Bone marrow (tissue), 2 donors: ENCODE measurements at regions not wholly inside any gene's neighbourhood (a gene's known extent, or its start where the extent isn't known, plus 50 kb on each side); places are given as distances from the start of the nearest gene placed in this dataset.

Source experiments
- DNase-seq, 2 donors: peaks; one replicate each; lab custom pipeline; 2025; lab: John Stamatoyannopoulos, UW

DNA sequence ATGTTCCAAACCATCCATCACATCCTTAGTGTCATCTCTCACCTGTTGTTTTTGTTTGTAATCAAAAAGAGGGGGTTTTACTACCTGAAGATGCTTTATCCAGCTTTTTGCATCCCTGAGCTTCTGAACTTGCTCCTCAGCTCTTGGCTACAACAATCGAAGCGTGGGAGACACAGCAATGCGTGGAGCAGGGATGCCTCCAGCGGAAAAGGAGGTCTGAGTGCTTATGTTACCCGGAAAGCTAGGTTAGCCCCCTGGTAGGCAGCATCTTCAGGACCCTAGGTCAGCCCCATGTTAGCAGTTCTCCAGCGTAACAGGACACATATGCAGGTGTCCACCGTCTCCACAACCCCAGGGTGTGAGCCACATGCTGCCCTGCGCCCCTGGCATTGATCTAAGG, 141.5 kb downstream of the RRAGC start:
- no peak for DNase-seq

DNA sequence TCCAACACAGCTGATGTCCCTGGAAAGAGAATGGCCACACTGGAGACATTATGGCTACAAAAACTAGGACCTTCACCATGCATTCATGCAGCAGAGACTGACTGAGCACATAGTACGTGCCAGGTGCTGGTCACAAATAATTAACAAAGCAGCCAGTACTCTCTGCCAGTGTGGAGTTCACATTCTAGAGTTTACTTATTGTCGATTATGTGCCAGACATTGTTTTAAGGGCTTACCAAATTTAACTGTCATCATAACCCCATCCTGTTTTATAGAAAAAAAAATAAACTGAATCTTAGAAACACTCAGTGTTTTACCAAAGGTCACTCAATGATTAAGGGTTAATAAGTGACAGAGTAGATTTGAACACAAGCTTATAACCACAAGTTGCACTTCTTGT, 143.3 kb downstream of the RRAGC start:
- DNase-seq, result no peak

DNA sequence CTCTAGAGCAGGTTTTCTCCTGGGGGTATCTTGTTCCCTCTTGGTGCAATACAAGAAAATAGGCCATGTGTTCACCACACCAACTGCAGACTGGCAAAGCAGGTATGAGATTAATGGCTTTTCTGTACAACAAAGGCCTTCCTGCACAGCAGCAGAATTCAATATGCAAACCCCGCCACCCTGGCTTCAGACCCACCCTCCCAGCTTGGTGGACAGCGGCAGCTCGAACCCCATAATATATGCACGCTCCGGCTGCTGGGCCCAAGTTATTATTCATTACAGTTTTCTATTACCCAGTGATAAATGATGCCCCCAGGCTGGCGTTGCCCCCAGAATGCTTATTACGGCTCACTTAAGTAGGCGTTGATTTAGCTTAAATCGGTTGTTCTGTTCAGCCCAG, 144.2 kb downstream of the RRAGC start:
- DNase-seq, result no peak

DNA sequence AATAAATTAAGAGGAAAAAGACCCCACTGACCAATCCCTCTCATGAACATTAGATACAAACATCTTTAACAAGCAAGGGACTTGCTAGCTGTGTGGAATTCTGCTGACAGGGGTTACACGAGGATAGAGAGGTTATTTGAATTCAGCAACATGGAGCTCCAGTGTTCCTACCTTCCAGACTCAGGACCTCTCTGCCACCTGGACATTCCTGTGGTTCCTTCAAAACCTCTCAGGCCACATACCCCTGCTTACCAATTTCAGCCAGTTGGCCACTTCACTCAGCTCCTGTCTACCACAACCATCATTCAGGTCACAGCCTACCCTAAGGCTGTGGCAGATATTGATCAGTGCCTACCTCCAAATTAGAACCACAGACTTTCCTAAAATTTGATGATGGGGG, 147.5 kb downstream of the RRAGC start:
- DNase-seq, result no peak

DNA sequence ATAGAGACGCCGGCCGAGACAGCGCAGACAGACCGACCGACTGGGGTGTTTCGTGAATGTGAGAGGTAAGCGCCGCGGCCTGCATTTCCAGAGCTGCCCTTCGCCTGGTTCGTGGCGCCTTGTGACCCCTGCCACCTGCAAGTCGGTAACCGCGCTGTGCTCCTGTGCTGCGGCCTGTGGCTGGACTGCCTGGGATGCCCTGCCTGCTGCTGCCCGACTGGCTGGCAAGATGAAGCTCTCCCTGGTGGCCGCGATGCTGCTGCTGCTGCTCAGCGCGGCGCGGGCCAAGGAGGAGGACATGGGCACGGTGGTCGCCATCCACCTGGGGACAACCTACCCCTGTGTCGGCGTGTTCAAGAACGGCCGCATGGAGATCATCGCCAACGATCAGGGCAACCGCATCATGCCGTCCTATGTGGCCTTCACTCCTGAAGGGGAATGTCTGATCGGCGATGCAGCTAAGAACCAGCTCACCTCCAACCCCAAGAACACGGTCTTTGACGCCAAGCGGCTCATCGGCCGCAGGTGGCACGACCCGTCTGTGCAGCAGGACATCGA, 150.8 kb downstream of the RRAGC start:
- DNase-seq, result no peak

DNA sequence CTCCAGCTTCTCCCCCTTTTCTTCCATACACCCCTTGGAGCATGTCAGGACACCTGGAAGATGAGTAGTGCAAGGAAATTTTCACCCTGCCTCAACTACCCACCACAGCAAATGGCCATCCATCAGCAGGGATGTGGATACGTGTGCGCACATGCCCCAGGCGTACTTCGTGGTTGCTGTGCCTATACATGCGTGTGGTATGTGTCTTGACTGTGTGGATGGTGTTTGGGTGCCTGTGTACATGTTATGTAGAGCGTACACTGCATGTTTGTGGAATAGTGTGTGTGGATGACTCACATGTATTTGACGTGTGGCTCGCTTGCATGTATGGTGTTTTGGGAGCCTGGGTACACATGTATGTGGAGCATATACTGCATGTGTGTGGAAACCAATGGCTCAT, 158.5 kb downstream of the RRAGC start:
- DNase-seq, result no peak

DNA sequence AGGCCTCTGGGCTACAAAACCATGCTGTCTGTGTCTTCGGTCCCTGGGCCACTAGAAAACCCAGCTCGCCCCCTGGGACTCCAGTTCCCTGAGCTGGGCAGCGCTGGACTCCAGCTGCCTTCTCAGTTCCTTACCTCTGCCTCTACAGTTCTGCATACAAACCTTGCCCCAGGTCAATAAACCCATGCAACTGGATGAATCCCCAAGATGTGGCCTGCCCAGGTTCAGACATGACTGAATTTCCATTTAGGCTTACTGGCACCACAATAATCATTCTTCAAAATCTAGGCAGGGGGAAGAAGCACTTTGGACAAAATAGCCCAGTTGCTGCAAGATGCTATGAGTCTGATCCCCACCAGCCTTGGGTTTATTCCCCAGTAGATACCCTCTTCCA, 159.5 kb downstream of the RRAGC start:
- no peak for DNase-seq

DNA sequence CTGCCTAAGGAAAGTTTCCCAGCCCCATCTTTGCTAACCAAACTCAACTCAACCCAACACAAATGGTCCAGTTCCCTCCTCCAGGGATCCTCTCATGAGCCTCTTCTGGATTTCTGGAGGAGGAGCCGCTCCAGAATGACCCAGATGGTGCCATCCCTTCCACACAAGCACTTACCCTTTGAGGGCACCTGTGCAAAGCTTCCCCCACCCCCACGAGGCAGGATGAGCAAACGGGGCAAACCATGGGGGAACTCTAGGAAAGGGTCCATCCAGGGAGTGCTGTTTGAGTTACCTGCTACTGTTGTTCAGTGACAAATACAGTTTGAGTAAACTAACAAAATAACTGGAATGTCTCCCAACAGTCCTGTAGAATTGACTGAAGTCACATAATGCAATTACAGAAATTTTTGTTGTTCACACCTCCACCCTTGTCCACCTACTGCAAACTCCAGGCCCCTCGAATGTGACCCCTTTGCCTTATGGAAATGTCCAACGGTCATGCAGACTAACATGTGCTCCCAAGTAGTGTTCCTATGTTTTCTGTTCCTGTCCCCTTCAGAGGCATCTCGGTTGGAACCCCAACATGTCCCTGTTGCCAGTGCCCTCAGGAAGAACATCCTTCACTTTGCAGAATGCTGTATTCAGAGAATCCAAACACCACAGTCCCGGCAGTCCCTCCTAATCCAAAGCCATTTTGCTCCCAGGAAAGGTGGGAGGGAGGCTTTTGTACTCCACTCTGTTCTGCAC, 160.1 kb downstream of the RRAGC start:
- no peak for DNase-seq

DNA sequence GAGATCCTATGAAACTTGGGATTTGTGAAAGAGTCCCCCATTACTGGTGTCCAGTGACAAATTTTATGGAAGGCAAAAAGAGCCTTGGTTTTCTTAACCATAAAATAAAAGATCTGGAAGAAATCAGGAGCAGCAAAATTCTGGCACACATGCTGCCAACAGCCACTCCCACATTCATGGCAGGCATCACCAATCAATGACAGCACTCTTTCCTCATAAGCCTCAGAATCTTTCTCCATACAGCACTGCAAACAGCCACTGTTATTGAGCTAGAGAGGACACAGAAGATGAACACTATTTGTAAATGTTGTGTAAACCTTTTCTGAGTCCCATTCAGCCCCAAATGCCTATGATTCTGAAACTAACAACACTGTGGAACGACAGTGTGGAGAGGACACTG, 162.2 kb downstream of the RRAGC start:
- DNase-seq, result no peak

DNA sequence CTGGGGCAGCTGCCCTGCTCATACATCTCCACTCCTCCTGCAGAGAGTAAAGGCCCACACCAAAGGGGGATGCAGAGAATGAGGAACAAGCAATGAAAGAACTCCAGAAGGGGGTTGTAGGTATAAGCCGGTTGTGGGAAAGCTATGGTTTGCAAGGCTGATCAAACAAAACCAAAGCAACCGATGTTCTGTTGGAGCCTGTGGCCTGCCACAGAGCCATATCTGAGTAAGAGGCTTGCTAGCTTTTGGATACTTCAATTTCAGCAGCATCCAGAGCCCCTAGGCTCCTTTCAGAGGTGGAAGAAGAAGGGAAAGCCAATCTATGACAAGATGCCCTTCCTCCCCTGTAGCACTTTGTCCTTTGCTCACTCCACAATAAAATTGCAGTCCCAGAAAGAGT, 163.2 kb downstream of the RRAGC start:
- no peak for DNase-seq

DNA sequence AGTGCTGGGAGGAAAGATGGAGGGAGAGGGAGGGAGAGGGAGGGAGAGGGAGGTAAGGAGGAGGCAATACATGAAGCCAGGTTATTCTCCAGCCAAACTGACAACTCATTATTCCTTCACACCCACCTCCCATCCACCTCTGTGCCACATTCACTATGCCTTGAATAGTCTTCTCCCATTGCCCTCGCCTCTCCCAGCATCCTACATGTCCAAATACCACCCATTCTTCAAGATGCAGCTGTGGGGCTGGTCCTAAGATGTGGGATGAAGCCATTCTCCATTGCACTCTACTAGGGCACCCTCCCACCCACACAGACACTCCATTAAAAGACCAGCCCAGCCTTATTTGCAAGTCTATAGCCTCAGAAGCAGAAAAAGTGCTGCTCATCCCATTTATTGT, 165.8 kb downstream of the RRAGC start:
- no peak for DNase-seq

DNA sequence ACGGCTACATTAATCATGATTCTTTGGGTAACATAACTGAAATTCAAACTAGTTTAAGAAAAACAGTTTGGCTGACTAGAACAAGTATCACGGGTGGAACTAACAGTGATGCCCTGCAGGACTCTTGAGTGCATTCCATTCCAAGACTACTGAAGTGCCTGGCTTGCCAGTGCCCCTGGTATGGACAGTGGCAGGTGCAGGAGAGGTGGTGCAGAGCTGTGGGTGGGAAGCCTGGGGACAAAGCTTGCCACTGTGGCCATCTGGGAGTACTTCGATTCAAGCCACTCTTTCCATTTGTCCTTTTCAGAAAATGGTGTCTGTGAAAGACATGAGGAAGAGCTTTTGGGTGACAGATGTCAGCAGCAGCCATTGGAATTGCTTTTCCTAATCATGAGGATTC, 166.5 kb downstream of the RRAGC start:
- DNase-seq, result no peak

DNA sequence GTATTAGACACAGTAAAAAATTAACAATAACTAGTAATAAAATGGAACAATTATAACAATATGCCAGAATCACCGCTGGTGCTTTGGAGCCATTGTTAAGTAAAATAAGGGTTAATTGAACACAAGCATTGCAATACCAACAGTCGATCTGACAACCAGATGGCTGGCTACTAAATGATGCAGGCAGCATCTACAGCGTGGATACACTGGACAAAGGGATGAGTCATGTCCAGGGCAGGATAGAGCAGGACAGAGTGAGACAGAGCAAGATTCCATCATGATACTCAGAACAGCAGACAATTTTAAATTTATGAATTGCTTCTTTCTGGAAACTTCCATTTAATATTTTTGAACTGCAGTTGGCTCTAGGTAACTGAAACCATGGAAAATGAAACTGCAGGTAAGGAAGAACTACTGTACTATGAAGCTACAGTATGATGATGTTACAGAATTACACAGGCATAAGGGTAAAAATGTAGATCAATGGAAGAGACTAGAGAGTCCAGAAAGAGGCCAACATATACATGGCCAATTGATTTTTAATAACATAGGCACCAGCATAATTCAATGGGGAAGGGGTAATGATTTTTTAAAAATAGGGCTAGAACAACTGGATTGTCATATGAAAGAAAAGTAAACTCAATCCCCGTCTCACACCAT, 168.7 kb downstream of the RRAGC start:
- no peak for DNase-seq

DNA sequence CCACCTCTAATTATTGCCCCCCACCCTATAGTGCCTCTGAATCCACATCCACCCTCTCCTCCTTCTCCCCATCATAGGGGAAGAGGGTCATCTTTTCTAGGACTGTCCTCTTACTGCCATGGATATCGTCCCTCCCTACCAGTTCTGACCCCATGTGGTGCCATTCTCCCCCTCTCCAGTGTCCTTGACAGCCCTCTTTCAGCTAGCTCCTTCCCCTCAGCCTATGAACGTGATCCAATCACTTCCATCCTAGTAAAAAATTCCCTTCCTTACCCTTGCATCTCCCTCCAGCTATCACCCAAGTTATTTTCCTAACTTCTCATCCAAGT, 172.7 kb downstream of the RRAGC start:
- no peak for DNase-seq

DNA sequence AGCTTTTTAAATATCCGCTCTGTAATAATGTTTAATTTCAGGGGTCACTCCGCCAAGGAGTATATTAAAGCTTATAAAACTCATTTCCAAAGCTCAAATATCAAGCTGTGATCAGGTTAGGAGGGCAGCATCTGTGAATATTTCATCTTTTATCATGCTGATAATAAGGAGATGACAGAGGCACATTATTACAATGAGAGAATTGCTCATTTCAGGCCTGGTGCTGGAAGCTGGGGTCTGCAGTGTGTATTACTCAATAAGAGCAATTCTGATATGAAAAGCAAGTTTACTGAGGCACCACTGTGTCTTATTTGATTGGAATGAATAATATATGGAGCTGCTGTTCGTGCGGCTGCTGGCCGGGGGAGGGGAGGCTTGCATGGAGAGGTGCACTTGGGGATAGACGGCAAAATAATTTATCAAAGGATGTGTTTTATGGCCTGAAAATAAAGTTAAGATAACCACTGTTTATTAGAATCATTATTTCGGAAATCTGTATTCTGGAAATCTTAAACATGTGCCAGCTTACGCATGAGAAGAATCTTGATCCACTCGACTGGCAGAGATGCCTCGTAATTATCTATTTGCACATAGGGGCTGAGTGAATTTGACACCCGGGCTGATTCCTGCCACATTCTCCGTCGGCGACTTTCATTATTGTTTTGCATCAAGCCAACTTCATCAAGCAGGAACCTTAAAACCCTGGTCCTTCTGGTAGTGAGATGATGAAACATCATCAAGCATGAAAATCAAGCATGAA, 173.2 kb downstream of the RRAGC start:
- no peak for DNase-seq

DNA sequence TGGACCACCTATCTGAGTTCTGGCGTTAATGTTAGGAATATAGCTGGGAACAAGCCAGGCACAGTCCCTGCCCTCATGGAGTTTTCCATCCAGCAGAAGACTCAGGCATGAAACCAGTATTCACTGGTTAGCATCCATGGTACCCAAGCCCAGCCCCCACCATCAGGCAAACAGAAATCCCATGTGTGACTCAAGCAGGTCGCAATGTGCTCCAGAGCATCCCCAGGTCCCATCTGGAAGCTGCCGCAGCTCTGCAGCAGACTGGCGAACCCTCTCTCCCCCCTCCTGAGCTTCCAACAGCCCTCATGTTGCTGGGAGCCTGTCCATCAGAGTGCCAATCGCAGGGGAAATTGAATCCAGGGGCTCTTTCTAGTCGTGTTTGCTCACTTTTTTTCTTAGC, 174.2 kb downstream of the RRAGC start:
- no peak for DNase-seq

DNA sequence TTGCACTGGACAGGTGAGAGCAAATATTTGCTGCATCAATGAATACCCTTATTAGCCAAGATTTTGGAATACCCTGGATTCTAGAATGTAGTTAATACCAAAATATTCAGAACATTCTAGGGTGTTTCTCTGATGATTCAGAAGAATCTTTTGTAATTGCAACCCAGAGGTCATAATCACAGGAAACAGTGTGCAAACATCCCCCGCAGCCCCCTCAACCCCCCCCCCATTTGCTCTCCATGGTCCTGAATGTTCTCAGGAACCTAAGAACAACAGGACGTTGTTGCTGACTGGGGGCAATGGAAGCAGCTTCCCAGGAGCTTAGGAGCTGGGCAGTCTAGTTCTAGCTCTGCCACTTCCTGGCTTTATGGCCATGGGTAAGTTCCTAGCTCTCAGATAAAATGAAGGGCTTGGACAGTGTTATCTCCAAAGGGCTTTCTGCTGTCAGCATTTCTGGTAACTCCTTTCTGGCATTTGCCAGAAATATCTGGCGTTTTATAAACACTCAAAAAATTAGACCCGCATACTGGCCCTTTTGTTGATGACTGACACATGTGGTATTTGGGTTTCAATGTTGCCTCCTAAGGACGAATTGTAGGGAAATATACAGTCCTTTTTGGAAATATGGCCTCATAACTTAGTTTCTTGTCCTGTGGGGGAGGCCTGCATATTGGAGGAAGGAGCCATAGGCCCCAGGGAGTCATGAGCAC, 178.6 kb downstream of the RRAGC start:
- DNase-seq, result no peak

DNA sequence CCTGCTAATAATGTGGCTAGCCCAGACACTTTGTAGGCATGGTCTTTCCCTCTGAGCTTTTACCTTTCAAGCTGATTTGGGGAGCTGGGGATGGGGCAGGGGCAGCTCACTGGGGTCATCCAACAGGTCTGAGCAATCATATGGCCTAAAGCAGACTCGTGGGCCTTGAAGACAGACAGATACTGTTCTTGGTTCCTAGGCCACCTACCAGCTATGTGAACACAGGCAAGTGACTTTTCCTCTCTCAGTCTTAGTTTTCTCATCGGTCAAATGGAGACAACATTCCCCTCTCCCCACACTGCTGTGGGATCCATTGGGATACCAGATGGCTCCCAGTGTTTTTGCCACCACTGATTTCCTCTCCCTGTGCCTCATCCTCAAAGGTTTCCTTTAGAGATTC, 181.8 kb downstream of the RRAGC start:
- DNase-seq, result no peak

DNA sequence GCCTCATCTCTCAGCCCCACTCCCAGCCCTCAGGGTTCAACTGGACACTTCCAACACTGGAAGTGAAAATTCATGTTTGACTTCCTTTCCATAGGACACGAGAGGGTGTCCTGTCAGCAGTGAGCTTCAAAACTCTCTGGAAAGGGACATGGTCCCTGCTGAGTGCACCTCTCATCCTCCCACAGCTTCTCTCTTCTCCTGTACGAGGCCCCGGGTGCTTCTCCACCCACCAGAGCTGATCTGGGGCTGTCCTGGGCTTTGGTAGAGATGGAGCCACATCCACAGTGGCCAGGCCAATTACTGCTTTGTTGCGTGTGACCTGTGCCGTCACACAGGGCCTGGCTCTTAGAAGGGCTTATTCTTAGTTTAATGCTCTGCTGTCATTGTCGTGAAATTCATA, 182.3 kb downstream of the RRAGC start:
- no peak for DNase-seq

DNA sequence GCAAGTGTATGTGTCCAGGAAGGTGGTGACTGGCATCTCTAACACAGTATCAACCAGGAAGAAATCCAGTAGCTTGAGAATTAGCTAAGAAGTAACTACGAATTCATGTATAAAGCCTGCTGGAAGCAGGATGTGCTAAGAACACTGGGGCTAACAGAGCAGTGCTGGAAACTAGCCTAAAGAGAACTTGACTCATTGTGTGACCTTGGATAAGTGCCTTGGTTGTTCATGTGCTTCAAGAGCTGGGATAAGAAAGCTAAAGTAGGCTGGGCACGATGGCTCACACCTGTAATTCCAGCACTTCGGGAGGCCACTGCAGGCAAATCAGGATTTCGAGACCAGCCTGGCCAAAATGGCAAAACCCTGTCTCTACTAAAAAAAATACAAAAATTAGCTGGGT, 186.9 kb downstream of the RRAGC start:
- no peak for DNase-seq

DNA sequence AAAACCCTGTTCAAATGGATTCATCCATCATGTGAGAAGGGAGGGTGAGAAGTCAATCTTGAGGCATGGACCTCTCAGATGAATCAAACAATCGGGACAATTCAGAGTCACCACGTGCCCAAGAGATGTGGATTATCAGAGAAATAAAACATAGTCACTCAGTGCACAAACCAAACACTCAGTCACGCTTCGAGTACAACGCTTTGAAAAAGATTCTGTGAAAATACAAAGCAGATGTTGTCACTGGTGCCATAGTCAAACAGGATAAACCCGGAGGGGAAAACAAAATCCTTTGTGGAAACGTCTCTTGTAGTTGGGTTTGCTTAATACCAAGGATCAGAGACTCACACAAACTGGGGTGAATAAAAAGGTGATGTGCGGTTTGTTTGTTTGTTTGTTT, 188.4 kb downstream of the RRAGC start:
- DNase-seq, result no peak

DNA sequence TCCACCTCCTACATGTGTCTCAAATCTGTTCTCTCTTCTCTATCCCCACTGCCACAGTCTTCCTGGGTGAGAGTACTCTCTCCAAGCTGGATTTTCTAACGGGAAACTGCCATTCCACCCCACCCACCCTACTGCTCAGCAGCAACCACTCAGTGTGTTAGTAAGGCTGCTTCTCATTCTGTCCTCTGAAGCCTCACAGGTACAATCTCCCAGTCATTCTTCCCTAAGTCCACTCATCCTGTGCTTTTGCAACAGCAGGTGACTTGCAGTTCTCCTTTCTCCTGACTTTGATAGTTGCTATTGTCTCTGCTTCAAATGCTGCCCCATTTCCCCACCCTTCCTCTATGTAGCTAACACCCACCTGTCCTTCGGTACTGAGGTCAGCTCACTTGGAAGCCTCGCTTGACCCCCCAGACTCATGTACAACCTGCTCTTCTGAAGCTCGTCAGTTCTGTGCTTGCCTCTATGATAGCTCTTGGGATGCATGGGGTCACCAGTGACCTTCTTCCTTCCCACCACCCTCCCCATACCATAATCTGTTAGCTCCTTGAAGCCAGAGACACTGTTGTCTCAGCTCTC, 188.9 kb downstream of the RRAGC start:
- no peak for DNase-seq
